IPS-18c (cell line): ENCODE measurements at regions not wholly inside any gene's neighbourhood (a gene's known extent, or its start where the extent isn't known, plus 50 kb on each side); places are given as distances from the start of the nearest gene placed in this dataset.
"Not testable (repeated sequence)": the region's sequence is repeated elsewhere in the genome, so short reads cannot be mapped to it uniquely, and the experiment has no call there.

ENCODE experiments used
- H3K4me3 ChIP-seq: 2 replicates; pipeline ENCODE4 v1.7.0; 2013; ENCODE audit warnings: low read depth, mild to moderate bottlenecking, low read length, moderate library complexity; ENCODE audit not compliant: insufficient read depth
- H3K9me3 ChIP-seq: one replicate; pipeline ENCODE4 v1.6.1; 2013; ENCODE audit warnings: mild to moderate bottlenecking, low read length, moderate library complexity; ENCODE audit not compliant: control insufficient read depth, insufficient read depth

DNA sequence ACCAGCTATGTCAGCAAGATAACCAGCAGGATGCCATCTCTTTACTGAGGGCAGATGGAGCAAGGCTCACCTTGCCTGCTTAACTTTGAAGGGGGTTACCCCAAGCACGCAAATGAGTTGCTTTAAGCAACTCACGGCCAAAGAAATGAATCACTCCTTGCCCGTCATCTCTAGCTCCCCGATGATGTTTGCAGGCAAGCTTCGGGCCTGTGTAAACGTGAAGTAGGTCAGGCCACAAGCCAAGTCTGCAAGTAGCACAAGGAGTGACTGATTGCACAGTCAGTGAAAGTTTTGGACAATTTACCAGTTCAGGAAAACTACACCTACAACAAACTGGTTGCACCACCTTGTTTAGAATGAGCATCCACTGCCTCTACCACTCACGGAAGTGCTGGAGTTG is 699.7 kb upstream of the TBX3 start:
- Histone ChIP-seq H3K9me3 (no peaks in the 10 kb centered on the region), H3K4me3 (no peak overlapping the region)

DNA sequence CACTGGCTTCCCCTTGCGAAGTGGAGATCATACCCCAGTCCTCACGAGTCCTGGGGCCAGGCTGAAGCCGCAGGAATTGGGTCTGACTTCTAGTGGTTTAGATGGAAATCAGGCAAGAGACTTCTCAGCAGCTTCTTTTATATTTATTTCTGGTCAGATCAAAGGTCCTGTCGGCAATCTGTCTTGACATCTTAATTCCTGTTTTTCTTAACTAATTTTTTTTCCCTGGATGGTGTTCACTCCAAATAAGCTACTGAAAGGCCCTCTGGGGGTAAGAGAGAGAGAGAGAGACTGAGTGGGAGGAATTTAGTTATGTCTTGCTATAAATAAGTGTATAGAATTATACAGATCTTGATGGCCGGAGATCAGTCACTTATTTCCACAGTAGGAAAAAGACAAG is 698.7 kb upstream of the TBX3 start:
- Histone ChIP-seq H3K4me3 (no peak overlapping the region), H3K9me3 (no peaks in the 10 kb centered on the region)

DNA sequence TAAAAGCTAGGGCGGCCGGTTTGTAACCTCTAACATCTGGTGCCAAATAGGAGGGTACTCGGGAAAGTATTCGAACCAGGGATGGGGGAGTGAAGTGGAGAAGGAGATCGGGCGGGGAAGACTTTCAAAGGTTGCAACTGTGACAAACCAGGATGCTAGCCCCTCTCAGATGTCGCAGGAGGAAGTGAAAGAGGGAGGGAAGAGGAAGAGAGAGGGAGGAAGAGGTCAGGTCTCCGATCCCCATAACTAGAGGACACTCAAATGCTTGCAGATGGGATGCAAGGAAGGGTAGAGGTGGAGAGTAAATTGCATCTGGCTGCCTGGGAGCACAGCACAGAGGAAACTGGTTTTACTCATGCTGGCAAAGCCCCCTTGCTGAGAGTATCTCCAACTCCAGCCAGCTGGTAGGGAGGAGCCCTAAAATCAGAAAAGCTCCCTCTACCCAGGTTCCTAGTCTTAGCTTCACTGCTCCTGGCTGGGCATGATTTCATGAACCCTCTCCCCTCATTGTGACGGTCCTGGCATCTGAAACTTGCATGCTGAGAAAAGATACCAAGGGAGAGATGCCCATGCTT is 696.7 kb upstream of the TBX3 start:
- Histone ChIP-seq H3K9me3 (no peaks in the 10 kb centered on the region), H3K4me3 (no peak overlapping the region)

GRCh38 chr12:115378291-115378690 is 694.3 kb upstream of the TBX3 start:
- H3K9me3 ChIP-seq: no peaks in the 10 kb centered on the region

GRCh38 chr12:115377779-115378178 is 693.8 kb upstream of the TBX3 start:
- H3K9me3 ChIP-seq: no peaks in the 10 kb centered on the region
- H3K4me3 ChIP-seq: no peak overlapping the region

More at GRCh38 chr12:115378291-115378690, 694.3 kb upstream of the TBX3 start:
- no peak overlapping the region for H3K4me3 ChIP-seq

- Histone ChIP-seq H3K9me3 (no peaks in the 10 kb centered on the region), H3K4me3 (no peak overlapping the region)
Measured at GRCh38 chr12:115377230-115377629, 693.3 kb upstream of the TBX3 start.

DNA sequence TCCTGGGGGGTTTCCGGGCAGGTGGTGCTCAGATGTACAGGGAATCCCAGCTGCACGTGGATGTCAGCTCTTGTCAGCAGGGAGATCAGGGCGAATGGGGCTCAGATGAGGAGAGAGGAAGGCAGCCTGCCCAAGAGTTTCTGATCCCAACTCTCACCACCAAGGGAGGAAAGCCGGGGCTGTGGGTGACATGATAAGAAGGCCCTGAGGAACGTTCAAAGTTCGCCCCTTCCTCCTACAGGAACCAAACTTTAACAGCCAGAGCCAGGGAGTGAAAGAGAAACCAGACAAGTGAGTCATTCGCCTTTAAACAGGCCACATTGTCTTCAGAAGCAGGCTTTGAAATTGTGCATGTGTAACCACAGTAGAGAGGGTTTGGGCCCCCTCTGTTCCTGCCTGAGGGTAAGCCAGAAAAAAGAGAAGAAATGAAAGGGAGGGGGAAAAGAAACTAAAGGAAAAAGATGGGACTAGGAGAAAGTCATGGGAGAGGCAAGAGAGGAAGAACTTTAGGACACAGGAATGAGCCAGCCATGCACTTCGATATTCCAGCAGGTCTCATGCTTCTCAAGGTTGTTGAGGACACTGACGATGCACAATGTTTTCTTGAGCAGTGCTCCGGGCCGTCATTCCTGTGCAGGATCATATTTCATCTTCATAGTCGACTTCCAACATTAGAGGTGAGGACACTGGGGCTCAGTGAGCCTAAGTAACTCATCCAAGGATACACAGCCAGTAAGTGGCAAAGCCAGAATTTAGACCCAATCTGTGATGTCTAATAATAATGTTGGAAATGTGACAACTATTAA is 691.4 kb upstream of the TBX3 start:
- Histone ChIP-seq H3K9me3 (no peaks in the 10 kb centered on the region), H3K4me3 (no peak overlapping the region; the same call in 1 of the 2 replicates)

- Histone ChIP-seq H3K9me3 (no peaks in the 10 kb centered on the region), H3K4me3 (no peak overlapping the region; the same call in 1 of the 2 replicates)
Measured at GRCh38 chr12:115374480-115375185, 690.7 kb upstream of the TBX3 start.

- H3K4me3 ChIP-seq: no peak overlapping the region
- peaks cover 2% of the 10 kb centered on the region for H3K9me3 ChIP-seq
Measured at GRCh38 chr12:115371711-115372110, 687.7 kb upstream of the TBX3 start.

- Histone ChIP-seq H3K9me3 (peaks cover 4% of the 10 kb centered on the region), H3K4me3 (no peak overlapping the region)
Measured at GRCh38 chr12:115370650-115371049, 686.7 kb upstream of the TBX3 start.

GRCh38 chr12:115370207-115370606 is 686.2 kb upstream of the TBX3 start:
- peaks cover 4% of the 10 kb centered on the region for H3K9me3 ChIP-seq
- no peak overlapping the region for H3K4me3 ChIP-seq

GRCh38 chr12:115366277-115366676 is 682.3 kb upstream of the TBX3 start:
- H3K4me3 ChIP-seq: not testable (repeated sequence)

DNA sequence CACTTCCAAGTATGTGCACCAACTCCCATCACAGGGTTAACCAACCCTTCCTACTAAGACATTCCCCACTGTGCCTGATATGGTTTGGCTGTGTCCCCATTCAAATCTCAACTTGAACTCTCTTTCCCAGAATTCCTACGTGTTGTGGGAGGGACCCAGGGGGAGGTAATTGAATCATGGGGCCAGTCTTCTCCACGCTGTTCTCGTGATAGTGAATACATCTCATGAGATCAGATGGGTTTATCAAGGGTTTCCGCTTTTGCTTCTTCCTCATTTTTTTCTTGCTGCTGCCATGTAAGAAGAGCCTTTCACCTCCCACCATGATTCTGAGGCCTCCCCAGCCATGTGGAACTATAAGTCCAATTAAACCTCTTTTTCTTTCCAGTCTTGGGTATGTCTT is 681.8 kb upstream of the TBX3 start:
- not testable (repeated sequence) for H3K4me3 ChIP-seq, H3K9me3 ChIP-seq

More at GRCh38 chr12:115366277-115366676, 682.3 kb upstream of the TBX3 start:
- not testable (repeated sequence) for H3K9me3 ChIP-seq

DNA sequence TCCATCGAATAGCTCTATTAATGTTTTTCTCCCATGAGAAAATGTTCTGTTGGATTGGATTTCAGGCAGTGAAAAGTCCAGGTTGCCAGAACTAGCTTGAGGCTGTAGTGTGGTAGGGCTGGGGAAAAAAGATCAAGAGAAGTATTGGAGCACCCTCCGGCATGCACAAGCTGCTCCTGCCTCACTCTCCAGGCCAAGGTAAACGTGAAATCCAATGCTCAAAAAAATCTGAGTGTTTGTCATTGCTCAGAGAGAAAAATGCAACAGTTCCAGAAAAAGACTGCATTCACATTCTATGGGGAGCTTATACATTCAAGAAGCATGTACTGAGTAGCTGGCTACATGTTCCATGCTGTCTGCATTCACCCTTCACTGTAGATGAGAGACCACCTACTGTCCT is 680.9 kb upstream of the TBX3 start:
- Histone ChIP-seq H3K9me3 (peaks cover 4% of the 10 kb centered on the region), H3K4me3 (no peak overlapping the region)

DNA sequence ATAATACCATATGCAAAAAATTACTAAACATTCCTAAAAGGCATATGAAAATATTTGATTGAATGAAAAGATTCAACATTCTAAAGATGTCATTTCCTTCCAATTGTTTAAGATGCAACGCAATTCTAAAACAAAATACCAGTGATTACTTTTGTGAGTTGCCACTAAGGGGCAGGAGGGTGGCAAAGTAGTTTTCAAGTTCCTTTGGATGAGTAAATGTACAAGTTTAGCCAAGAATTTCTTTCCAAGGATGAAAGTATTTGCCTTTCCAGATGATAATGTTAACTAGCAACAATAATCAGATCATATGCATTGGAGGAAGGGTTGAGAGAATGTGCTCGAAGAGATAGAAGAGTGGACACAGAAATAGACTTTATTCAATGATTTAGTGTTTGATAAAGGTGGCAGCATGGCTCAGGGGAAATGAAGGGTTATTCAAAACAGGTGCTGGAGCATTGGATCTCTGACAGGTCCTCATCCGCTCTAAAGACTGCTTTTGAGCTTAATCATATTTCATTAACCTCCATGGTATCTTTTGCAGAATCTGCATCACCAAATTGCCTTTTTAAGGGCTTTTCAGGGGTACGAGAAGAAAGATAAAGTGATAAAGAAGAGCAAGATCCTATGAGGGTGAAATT is 678.5 kb upstream of the TBX3 start:
- Histone ChIP-seq H3K4me3 (no peak overlapping the region), H3K9me3 (peaks cover 4% of the 10 kb centered on the region)

GRCh38 chr12:115357681-115358080 is 673.7 kb upstream of the TBX3 start:
- Histone ChIP-seq H3K9me3 (peaks cover 2% of the 10 kb centered on the region), H3K4me3 (no peak overlapping the region)

DNA sequence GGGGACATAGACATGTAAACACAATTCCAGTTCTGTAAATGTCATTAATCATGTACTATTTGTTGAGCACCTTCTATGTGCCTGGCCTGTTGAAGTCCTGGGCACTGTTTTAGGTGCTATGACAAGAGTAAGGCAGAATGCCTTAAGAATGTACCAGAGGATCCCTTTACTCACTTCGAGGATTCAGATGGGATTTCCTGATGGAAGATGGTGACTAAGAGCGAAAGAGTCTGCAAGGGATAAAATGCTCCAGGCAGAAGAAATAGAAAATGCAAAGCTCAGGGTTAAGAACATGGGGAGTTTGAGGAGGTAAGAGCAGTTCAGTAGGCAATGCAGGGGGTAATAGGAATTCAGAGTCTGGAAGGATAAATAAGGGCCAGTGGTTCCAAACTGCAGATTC is 671.3 kb upstream of the TBX3 start:
- Histone ChIP-seq H3K9me3 (peaks cover 2% of the 10 kb centered on the region), H3K4me3 (no peak overlapping the region)
